ENCODE measurements at regions not wholly inside any gene's neighbourhood (a gene's known extent, or its start where the extent isn't known, plus 50 kb on each side); places are given as distances from the start of the nearest gene placed in this dataset.
"Not testable (repeated sequence)": the region's sequence is repeated elsewhere in the genome, so short reads cannot be mapped to it uniquely, and the experiment has no call there.

- DNase-seq (ENCODE audit: low read depth), result not testable (repeated sequence)
Observed at GRCh38 chr7:56466607-56467525, 350.6 kb upstream of the NUPR2 start.

- DNase-seq (ENCODE audit: low read depth), result no peak
Observed at GRCh38 chr7:56449762-56450161, 333.5 kb upstream of the NUPR2 start.

GRCh38 chr7:56447864-56448693 lies 331.9 kb upstream of the NUPR2 start:
- peak; percentile 1 for DNase-seq (ENCODE audit: low read depth)

GRCh38 chr7:56420528-56420927 lies 304.3 kb upstream of the NUPR2 start:
- not testable (repeated sequence) for DNase-seq (ENCODE audit: low read depth)

- no peak for DNase-seq (ENCODE audit: low read depth)
Observed at GRCh38 chr7:56375173-56375572, 259.0 kb upstream of the NUPR2 start.

GRCh38 chr7:56374666-56375065 lies 258.4 kb upstream of the NUPR2 start:
- DNase-seq (ENCODE audit: low read depth), result not testable (repeated sequence)

GRCh38 chr7:56373314-56373713 lies 257.1 kb upstream of the NUPR2 start:
- not testable (repeated sequence) for DNase-seq (ENCODE audit: low read depth)

GRCh38 chr7:56371792-56372191 lies 255.6 kb upstream of the NUPR2 start:
- not testable (repeated sequence) for DNase-seq (ENCODE audit: low read depth)

GRCh38 chr7:56370208-56370872 lies 254.1 kb upstream of the NUPR2 start:
- DNase-seq (ENCODE audit: low read depth), result not testable (repeated sequence)

GRCh38 chr7:56367914-56368313 lies 251.7 kb upstream of the NUPR2 start:
- not testable (repeated sequence) for DNase-seq (ENCODE audit: low read depth)

- DNase-seq (ENCODE audit: low read depth), result not testable (repeated sequence)
Observed at GRCh38 chr7:56367411-56367810, 251.2 kb upstream of the NUPR2 start.

GRCh38 chr7:56366701-56367100 lies 250.5 kb upstream of the NUPR2 start:
- DNase-seq (ENCODE audit: low read depth), result not testable (repeated sequence)

- DNase-seq (ENCODE audit: low read depth), result not testable (repeated sequence)
Observed at GRCh38 chr7:56352576-56352975, 236.4 kb upstream of the NUPR2 start.

GRCh38 chr7:56351181-56351580 lies 235.0 kb upstream of the NUPR2 start:
- DNase-seq (ENCODE audit: low read depth), result not testable (repeated sequence)

- not testable (repeated sequence) for DNase-seq (ENCODE audit: low read depth)
Observed at GRCh38 chr7:56348311-56348710, 232.1 kb upstream of the NUPR2 start.

- not testable (repeated sequence) for DNase-seq (ENCODE audit: low read depth)
Observed at GRCh38 chr7:56328327-56328726, 212.1 kb upstream of the NUPR2 start.

GRCh38 chr7:56290548-56290947 lies 174.3 kb upstream of the NUPR2 start:
- DNase-seq (ENCODE audit: low read depth), result no peak

GRCh38 chr7:56287429-56288138 lies 171.4 kb upstream of the NUPR2 start:
- no peak for DNase-seq (ENCODE audit: low read depth)

GRCh38 chr7:56256108-56256507 lies 139.9 kb upstream of the NUPR2 start:
- no peak for DNase-seq (ENCODE audit: low read depth)

- no peak for DNase-seq (ENCODE audit: low read depth)
Observed at GRCh38 chr7:56250135-56250534, 133.9 kb upstream of the NUPR2 start.

GRCh38 chr7:56229631-56230030 lies 113.4 kb upstream of the NUPR2 start:
- DNase-seq (ENCODE audit: low read depth), result no peak

Data from HT1080 (cell line).